Stimulated activated CD8-positive, alpha-beta memory T cell treated with anti-CD3 and anti-CD28 coated beads, Interleukin-7, amount 100 ng/mL, for 4 hours (primary cell): ENCODE measurements at regions not wholly inside any gene's neighbourhood (a gene's known extent, or its start where the extent isn't known, plus 50 kb on each side); places are given as distances from the start of the nearest gene placed in this dataset.
A peak's percentile ranks its signal among the peaks of the same experiment; 100 is the strongest.

Experiments used
- DNase-seq, 2 donors: peaks; one replicate each; pipeline ENCODE4 v3.0.0-alpha.2; 2020; ENCODE audit warnings: low read depth in 2 of 2

- DNase-seq = no peak
Measured at GRCh38 chr4:11543706-11544105, 115.0 kb upstream of the HS3ST1 start.

- DNase-seq = no peak
Measured at GRCh38 chr4:11542952-11543351, 114.3 kb upstream of the HS3ST1 start.

- DNase-seq = no peak
Measured at GRCh38 chr4:11537846-11538245, 109.2 kb upstream of the HS3ST1 start.

- DNase-seq = no peak
Measured at GRCh38 chr4:11535333-11535732, 106.6 kb upstream of the HS3ST1 start.

- no peak for DNase-seq
Measured at GRCh38 chr4:11534623-11535302, 106.1 kb upstream of the HS3ST1 start.

GRCh38 chr4:11532138-11532537 lies 103.4 kb upstream of the HS3ST1 start:
- no peak for DNase-seq

- DNase-seq = no peak
Measured at GRCh38 chr4:11529625-11530201, 101.0 kb upstream of the HS3ST1 start.

- no peak for DNase-seq
Measured at GRCh38 chr4:11525085-11525484, 96.4 kb upstream of the HS3ST1 start.

- DNase-seq = no peak
Measured at GRCh38 chr4:11518754-11519153, 90.1 kb upstream of the HS3ST1 start.

GRCh38 chr4:11514779-11515419 lies 86.2 kb upstream of the HS3ST1 start:
- DNase-seq = no peak

- no peak for DNase-seq
Measured at GRCh38 chr4:11514003-11514402, 85.3 kb upstream of the HS3ST1 start.

- no peak for DNase-seq
Measured at GRCh38 chr4:11512871-11513270, 84.2 kb upstream of the HS3ST1 start.

GRCh38 chr4:11511321-11511720 lies 82.6 kb upstream of the HS3ST1 start:
- no peak for DNase-seq

GRCh38 chr4:11507920-11508319 lies 79.2 kb upstream of the HS3ST1 start:
- no peak for DNase-seq

- no peak for DNase-seq
Measured at GRCh38 chr4:11506194-11506593, 77.5 kb upstream of the HS3ST1 start.

GRCh38 chr4:11505221-11505971 lies 76.7 kb upstream of the HS3ST1 start:
- peak in 1 of 2 donors; percentile 24 for DNase-seq

- DNase-seq = no peak
Measured at GRCh38 chr4:11503166-11503565, 74.5 kb upstream of the HS3ST1 start.

GRCh38 chr4:11497972-11498371 lies 69.3 kb upstream of the HS3ST1 start:
- no peak for DNase-seq

GRCh38 chr4:11497212-11497806 lies 68.6 kb upstream of the HS3ST1 start:
- DNase-seq = no peak

GRCh38 chr4:11496351-11496829 lies 67.7 kb upstream of the HS3ST1 start:
- no peak for DNase-seq

GRCh38 chr4:11495818-11496217 lies 67.1 kb upstream of the HS3ST1 start:
- no peak for DNase-seq

- no peak for DNase-seq
Measured at GRCh38 chr4:11495291-11495690, 66.6 kb upstream of the HS3ST1 start.
